ENCODE measurements at regions not wholly inside any gene's neighbourhood (a gene's known extent, or its start where the extent isn't known, plus 50 kb on each side); places are given as distances from the start of the nearest gene placed in this dataset.

DNA sequence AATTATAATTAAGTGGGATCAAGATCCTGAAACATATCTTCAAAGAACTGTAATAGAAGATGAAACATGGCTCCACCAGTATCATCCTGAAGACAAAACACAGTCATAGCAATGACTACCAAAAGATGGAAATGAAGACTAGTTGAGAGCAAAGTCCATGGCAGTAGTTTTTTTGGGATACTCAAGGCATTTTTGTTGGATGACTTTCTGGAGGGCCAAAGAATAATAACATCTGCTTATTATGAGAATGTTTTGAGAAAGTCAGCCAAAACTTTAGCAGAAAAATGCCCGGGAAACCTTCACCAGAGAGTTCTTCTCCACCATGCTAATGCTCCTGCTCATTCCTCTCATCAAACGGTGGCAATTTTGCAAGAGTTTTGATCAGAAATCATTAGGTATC lies 809.4 kb upstream of the RAG2 start:
- 83% methylated on average over 2 of the region's 2 CpGs for WGBS (ENCODE audit: insufficient coverage)
- no peaks in the 10 kb centered on the region for H3K36me3 ChIP-seq (replicated peaks in 1 of 2; ENCODE audit: control insufficient read depth in 1 of 2, insufficient read depth in 2 of 2, low read length in 2 of 2)
- intact Hi-C loops (cut with micrococcal nuclease), result no loop called here

DNA sequence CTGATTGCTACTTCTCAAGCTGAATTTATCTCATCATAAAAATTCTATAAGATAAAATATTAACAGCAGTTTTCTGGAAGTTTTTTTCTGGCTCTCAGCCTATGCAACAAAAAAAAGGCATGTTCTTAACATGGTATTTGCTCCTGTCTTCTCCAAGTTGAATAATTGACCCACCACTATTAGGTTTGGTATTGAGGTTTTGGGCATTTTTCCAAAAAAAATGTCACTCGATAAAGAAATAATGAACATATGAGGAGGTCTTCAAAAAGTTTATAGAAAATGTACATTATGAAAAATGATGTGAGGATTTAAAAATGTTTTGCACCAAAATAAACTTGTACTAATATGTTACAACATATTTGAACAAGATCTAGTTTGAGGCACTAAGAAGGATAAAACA lies 808.6 kb upstream of the RAG2 start:
- H3K4me3 ChIP-seq (replicated peaks in 1 of 3; ENCODE audit: low read depth in 2 of 3, low read length in 3 of 3), result no peak overlapping the region
- peaks cover 0 to 1% (median 0%) of the 10 kb centered on the region in 3 donors for H3K27me3 Mint-ChIP-seq (ENCODE audit: low read depth in 3 of 3)
- TF ChIP-seq, protein P1, sequence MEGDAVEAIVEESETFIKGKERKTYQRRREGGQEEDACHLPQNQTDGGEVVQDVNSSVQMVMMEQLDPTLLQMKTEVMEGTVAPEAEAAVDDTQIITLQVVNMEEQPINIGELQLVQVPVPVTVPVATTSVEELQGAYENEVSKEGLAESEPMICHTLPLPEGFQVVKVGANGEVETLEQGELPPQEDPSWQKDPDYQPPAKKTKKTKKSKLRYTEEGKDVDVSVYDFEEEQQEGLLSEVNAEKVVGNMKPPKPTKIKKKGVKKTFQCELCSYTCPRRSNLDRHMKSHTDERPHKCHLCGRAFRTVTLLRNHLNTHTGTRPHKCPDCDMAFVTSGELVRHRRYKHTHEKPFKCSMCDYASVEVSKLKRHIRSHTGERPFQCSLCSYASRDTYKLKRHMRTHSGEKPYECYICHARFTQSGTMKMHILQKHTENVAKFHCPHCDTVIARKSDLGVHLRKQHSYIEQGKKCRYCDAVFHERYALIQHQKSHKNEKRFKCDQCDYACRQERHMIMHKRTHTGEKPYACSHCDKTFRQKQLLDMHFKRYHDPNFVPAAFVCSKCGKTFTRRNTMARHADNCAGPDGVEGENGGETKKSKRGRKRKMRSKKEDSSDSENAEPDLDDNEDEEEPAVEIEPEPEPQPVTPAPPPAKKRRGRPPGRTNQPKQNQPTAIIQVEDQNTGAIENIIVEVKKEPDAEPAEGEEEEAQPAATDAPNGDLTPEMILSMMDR (IDR thresholded peaks at IDR 0.05), result no peak
- H3K36me3 ChIP-seq (replicated peaks in 1 of 2; ENCODE audit: control insufficient read depth in 1 of 2, insufficient read depth in 2 of 2, low read length in 2 of 2), result no peaks in the 10 kb centered on the region
- H3K27ac ChIP-seq (ENCODE audit: low read depth in 1 of 2, low read length in 2 of 2), result no peak overlapping the region
- no peaks in the 10 kb centered on the region for H3K79me2 ChIP-seq (ENCODE audit: insufficient read depth, low read length)
- H3K4me3 Mint-ChIP-seq, result no peak overlapping the region
- H3K4me1 ChIP-seq (ENCODE audit: control insufficient read depth in 1 of 2, insufficient read depth in 2 of 2, low read length in 2 of 2), result no peaks in the 10 kb centered on the region
- H3K27ac Mint-ChIP-seq, result no peak overlapping the region
- no peak overlapping the region for H2AFZ ChIP-seq (ENCODE audit: insufficient read depth, low read depth, low read length, poor library complexity, severe bottlenecking)
- no peaks in the 10 kb centered on the region for H3K36me3 Mint-ChIP-seq
- no peaks in the 10 kb centered on the region for H3K4me1 Mint-ChIP-seq
- no peak overlapping the region for H3K9ac ChIP-seq (ENCODE audit: insufficient read depth, low read length, poor library complexity, severe bottlenecking)
- WGBS (ENCODE audit: insufficient coverage), result no CpG with 5 or more reads among the region's 1 CpG
- H3K9me3 ChIP-seq (replicated peaks in 1 of 2; ENCODE audit: control insufficient read depth in 1 of 2, insufficient read depth in 1 of 2, low read length in 2 of 2), result peaks cover 0 to 2% of the 10 kb centered on the region in 2 donors
- H3K27me3 ChIP-seq (ENCODE audit: control insufficient read depth in 2 of 2, insufficient read depth in 2 of 2, low read length in 2 of 2), result no peaks in the 10 kb centered on the region
- no peaks in the 10 kb centered on the region for H4K20me1 ChIP-seq (ENCODE audit: insufficient read depth, low read length)
- intact Hi-C loops (cut with micrococcal nuclease), result no loop called here
- DNase-seq, result no peak
- H3K4me2 ChIP-seq (replicated peaks; ENCODE audit: extremely low read depth, low read length, poor library complexity, severe bottlenecking), result no peak overlapping the region
- peaks cover 0 to 6% (median 2%) of the 10 kb centered on the region in 7 donors for H3K9me3 Mint-ChIP-seq

More for the DNA sequence above, 809.4 kb upstream of the RAG2 start:
- Histone ChIP-seq H2AFZ (ENCODE audit: insufficient read depth, low read depth, low read length, poor library complexity, severe bottlenecking) (no peak overlapping the region), H3K9me3 (replicated peaks in 1 of 2; ENCODE audit: control insufficient read depth in 1 of 2, insufficient read depth in 1 of 2, low read length in 2 of 2) (peaks cover 0 to 2% of the 10 kb centered on the region in 2 donors), H3K27me3 (ENCODE audit: control insufficient read depth in 2 of 2, insufficient read depth in 2 of 2, low read length in 2 of 2) (no peaks in the 10 kb centered on the region), H4K20me1 (ENCODE audit: insufficient read depth, low read length) (no peaks in the 10 kb centered on the region), H3K4me3 (replicated peaks in 1 of 3; ENCODE audit: low read depth in 2 of 3, low read length in 3 of 3) (no peak overlapping the region), H3K27ac (ENCODE audit: low read depth in 1 of 2, low read length in 2 of 2) (no peak overlapping the region), H3K4me1 (ENCODE audit: control insufficient read depth in 1 of 2, insufficient read depth in 2 of 2, low read length in 2 of 2) (no peaks in the 10 kb centered on the region), H3K9ac (ENCODE audit: insufficient read depth, low read length, poor library complexity, severe bottlenecking) (no peak overlapping the region), H3K4me2 (replicated peaks; ENCODE audit: extremely low read depth, low read length, poor library complexity, severe bottlenecking) (no peak overlapping the region), H3K79me2 (ENCODE audit: insufficient read depth, low read length) (no peaks in the 10 kb centered on the region)
- H3K27me3 Mint-ChIP-seq (ENCODE audit: low read depth in 3 of 3), result peaks cover 0 to 1% (median 0%) of the 10 kb centered on the region in 3 donors
- H3K9me3 Mint-ChIP-seq, result peaks cover 0 to 6% (median 3%) of the 10 kb centered on the region in 7 donors
- H3K4me1 Mint-ChIP-seq, result no peaks in the 10 kb centered on the region
- TF ChIP-seq, protein P1 (IDR thresholded peaks at IDR 0.05), result no peak
- no peak overlapping the region for H3K4me3 Mint-ChIP-seq
- H3K36me3 Mint-ChIP-seq, result no peaks in the 10 kb centered on the region
- no peak for DNase-seq
- no peak overlapping the region for H3K27ac Mint-ChIP-seq
